COLO829 (cell line): ENCODE measurements at regions not wholly inside any gene's neighbourhood (a gene's known extent, or its start where the extent isn't known, plus 50 kb on each side); places are given as distances from the start of the nearest gene placed in this dataset.

Source experiments
- DNase-seq: peaks from one replicate; pipeline ENCODE4 v3.0.0; 2012; ENCODE audit warnings: low spot score

GRCh38 chr16:66315210-66315825 lies 51.2 kb upstream of the CDH5 start:
- peak; percentile 73 for DNase-seq

- DNase-seq, result no peak
Measured at GRCh38 chr16:66311306-66311705, 55.2 kb upstream of the CDH5 start.

GRCh38 chr16:66309215-66309807 lies 57.2 kb upstream of the CDH5 start:
- DNase-seq, result no peak

DNA sequence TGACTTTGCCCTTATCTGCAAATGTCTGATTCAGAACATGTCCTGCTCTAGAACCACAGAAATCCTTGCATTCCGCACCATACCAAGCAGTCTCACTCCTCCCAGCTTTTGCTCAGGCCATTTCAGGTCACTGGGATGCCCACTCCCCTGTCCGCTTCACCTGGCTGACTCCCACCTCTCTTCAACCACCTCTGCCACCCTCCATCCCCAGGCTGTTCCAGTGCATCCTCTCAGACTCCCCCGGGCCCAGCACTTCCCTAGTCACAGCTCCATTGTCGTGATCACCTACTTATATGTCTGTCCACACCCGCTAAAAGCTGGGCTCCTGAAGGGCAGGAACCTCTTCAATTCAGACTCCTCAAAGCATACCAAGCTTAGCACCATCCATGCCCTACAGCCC lies 58.4 kb upstream of the CDH5 start:
- no peak for DNase-seq

GRCh38 chr16:66306366-66307150 lies 59.9 kb upstream of the CDH5 start:
- no peak for DNase-seq

DNA sequence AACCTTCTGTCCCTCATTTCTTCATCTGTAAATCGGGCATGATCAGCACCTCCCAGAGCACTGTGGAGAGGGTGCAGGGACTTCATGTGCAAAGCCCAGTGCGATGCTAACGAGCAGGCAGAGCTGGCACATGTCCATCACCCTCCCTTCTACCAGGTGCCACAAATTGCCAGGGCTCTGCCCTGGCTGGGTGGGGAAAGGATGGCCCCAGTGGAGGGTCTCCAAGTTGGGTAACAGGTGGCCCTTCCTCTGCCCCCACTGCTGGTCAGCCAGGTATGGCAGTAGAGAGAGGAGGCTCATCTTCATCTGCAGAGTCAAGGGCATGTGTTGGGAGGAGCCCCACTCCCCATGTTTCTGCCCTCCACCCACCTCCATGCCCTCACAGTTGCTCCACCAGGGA lies 61.5 kb upstream of the CDH5 start:
- DNase-seq, result no peak

GRCh38 chr16:66304151-66304550 lies 62.3 kb upstream of the CDH5 start:
- no peak for DNase-seq

GRCh38 chr16:66300501-66300900 lies 66.0 kb upstream of the CDH5 start:
- DNase-seq, result no peak

- no peak for DNase-seq
Measured at GRCh38 chr16:66300037-66300436, 66.5 kb upstream of the CDH5 start.

GRCh38 chr16:66299349-66299748 lies 67.1 kb upstream of the CDH5 start:
- DNase-seq, result no peak

- no peak for DNase-seq
Measured at GRCh38 chr16:66298571-66299120, 67.8 kb upstream of the CDH5 start.

- no peak for DNase-seq
Measured at GRCh38 chr16:66298006-66298405, 68.5 kb upstream of the CDH5 start.

DNA sequence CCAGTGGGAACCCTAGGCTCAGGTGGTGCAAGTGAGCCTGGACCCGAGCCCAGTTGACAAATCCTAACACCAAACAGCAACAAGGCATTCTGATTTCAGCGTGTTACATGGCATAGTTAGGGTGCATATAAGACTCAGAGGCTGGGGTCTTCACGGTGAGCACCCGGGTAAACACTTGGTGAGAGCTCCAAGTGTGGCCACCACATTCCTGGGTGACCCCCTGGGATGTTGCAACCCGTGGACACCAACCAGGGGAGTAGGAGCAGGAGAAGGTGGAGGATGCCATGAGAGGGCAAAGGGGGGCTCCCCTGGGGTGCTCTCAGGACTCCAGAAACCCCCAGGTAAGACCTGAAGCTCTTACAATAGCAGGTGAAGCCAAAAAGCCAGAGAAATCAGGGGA lies 69.9 kb upstream of the CDH5 start:
- no peak for DNase-seq

GRCh38 chr16:66295761-66296546 lies 70.5 kb upstream of the CDH5 start:
- no peak for DNase-seq

GRCh38 chr16:66295213-66295612 lies 71.3 kb upstream of the CDH5 start:
- no peak for DNase-seq

- no peak for DNase-seq
Measured at GRCh38 chr16:66294507-66294906, 72.0 kb upstream of the CDH5 start.

DNA sequence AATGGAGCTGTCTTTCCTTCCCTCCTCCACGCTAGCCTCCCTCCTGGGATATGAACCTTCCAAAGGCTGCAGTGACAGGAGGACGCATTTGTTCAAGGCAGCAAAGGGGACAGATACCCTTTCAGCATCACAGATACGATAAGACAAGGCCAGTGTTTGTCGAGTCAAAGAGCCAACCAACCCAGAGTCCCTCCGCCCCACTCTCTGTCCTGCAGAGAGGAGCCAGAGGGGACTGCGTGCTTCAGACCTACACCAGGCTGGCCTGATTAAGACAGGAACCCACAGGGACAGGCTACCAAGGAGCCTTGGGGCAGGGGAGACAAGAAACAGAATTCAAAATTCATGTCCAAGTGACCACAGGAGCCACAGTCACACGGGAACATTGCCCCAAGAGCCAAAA lies 72.6 kb upstream of the CDH5 start:
- no peak for DNase-seq

- DNase-seq, result no peak
Measured at GRCh38 chr16:66293207-66293735, 73.2 kb upstream of the CDH5 start.

DNA sequence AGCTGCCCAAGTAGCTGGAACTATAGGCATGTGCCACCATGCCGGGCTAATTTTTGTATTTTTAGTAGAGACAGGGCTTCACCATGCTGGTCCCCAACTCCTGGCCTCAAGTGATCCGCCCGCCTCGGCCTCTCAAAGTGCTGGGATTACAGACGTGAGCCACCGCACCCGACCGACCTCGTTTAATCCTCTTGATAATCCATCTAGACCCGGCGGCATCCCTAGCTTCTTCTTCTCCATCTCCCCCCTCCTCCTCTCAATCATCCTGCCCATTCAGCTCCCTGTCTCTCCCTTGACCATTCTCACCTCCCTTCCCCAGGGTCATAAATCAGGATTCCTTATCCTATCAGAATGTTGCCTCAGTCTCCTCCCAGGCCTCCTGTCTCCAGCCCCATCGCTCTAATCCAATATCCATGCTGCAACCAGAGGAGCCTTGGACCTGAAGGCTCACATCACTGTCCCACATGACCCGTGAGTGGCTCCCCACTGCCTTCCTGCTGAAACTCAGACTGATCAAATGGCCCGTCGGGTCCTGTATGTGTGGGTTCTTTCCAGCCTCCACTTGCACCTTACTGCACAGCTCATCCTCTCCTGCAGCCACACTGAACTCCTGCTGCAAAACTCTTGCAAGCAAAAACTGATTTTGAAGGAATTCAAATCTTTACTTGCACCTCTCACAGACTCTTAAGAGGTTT lies 74.1 kb upstream of the CDH5 start:
- DNase-seq, result no peak

DNA sequence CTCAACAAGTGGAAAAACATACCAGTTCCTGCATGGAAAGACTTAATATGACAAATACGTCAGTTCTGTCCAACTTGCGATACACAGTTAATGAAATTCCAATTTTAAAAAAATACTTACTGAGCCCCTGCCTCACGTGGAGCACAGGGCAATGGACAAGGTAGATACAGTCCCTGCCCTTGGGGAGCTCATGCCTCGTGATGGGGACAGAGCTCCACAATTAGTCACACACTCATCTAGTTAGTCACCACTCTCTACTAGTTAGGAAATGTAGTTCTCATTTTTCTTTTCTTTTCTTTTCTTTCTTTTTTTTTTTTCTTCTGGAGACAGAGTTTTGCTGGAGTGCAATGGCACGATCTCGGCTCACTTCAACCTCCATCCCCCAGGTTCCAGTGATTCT lies 74.7 kb upstream of the CDH5 start:
- DNase-seq, result no peak

DNA sequence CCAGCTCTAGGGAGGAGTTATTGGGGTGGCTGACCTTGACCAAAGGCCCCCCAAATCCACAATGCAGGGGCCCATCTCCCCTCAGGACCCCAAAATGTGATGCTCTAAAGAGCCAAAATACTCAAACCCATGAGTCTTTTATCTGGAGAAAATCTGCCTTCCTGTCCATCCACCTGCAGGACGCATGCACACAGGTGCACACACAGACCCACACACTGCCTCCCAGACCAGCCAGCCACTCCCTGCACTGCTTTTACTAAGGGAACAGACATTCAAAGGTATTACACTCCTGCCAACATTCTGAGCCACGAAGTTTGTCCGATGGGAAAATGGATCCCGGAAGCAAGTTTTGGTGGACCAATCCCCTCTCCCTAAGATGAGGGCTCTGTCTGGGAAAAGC lies 76.1 kb upstream of the CDH5 start:
- no peak for DNase-seq

GRCh38 chr16:66289986-66290385 lies 76.5 kb upstream of the CDH5 start:
- no peak for DNase-seq
